ENCODE measurements at regions not wholly inside any gene's neighbourhood (a gene's known extent, or its start where the extent isn't known, plus 50 kb on each side); places are given as distances from the start of the nearest gene placed in this dataset.

DNA sequence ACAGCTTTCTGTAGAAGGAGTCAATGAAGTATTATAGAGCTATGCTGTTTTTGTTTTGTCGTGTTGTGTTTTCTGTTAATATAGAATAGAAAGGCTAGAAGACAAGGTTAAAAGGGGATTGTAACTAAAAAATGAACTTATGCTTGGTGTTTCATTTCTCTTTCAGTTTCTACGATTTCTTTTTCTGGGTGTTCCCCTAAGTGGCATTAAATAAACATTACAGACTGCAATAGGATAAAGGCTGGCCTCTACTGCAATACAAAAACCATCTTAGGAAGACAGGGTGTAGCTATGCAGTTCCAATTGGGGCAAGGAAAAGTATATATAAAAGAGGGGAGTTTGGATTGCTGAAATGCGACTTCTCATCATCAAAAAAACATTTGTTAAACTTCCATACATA, 1609.7 kb upstream of the ACVR2A start:
- no peaks in the 10 kb centered on the region for H4K20me1 ChIP-seq (ENCODE audit: insufficient read depth, low read length)
- FAIRE-seq: no peak
- H3K27me3 Mint-ChIP-seq (ENCODE audit: low read depth, unreplicated experiment): no peaks in the 10 kb centered on the region
- no peaks in the 10 kb centered on the region for H3K27me3 ChIP-seq (ENCODE audit: insufficient read depth, low read length)
- no peak overlapping the region for H2AFZ ChIP-seq (ENCODE audit: low read depth, low read length)
- H3K4me1 ChIP-seq (ENCODE audit: insufficient read depth, low read length): peaks cover 2% of the 10 kb centered on the region
- DNase-seq (ENCODE audit: low read depth): no peak
- H3K9me3 ChIP-seq (ENCODE audit: insufficient read depth, low read depth, low read length): no peaks in the 10 kb centered on the region
- H3K9me3 Mint-ChIP-seq (ENCODE audit: unreplicated experiment): no peaks in the 10 kb centered on the region
- no peaks in the 10 kb centered on the region for H3K79me2 ChIP-seq (ENCODE audit: insufficient read depth, low read length)
- H3K4me3 Mint-ChIP-seq (ENCODE audit: unreplicated experiment): no peak overlapping the region
- no peak overlapping the region for H3K4me3 ChIP-seq (ENCODE audit: insufficient read depth, low read depth, low read length)
- no peak overlapping the region for H3K9ac ChIP-seq (ENCODE audit: low read length)
- no peak overlapping the region for H3K27ac ChIP-seq (ENCODE audit: low read depth, low read length)
- H3K27ac Mint-ChIP-seq (ENCODE audit: unreplicated experiment): no peak overlapping the region
- H3K36me3 ChIP-seq (ENCODE audit: insufficient read depth, low read length): no peaks in the 10 kb centered on the region
- H3K36me3 Mint-ChIP-seq (ENCODE audit: low read depth, unreplicated experiment): no peaks in the 10 kb centered on the region
- H3K4me1 Mint-ChIP-seq (ENCODE audit: low read depth, unreplicated experiment): peaks cover 8% of the 10 kb centered on the region
- H3K4me2 ChIP-seq (ENCODE audit: low read length): no peak overlapping the region
- no peak for TF ChIP-seq EZH2 (IDR thresholded peaks at IDR 0.05; ENCODE audit: insufficient read depth, low read length)
- TF ChIP-seq CTCF (IDR thresholded peaks at IDR 0.05; ENCODE audit: insufficient read depth, low read depth, low read length): no peak

DNA sequence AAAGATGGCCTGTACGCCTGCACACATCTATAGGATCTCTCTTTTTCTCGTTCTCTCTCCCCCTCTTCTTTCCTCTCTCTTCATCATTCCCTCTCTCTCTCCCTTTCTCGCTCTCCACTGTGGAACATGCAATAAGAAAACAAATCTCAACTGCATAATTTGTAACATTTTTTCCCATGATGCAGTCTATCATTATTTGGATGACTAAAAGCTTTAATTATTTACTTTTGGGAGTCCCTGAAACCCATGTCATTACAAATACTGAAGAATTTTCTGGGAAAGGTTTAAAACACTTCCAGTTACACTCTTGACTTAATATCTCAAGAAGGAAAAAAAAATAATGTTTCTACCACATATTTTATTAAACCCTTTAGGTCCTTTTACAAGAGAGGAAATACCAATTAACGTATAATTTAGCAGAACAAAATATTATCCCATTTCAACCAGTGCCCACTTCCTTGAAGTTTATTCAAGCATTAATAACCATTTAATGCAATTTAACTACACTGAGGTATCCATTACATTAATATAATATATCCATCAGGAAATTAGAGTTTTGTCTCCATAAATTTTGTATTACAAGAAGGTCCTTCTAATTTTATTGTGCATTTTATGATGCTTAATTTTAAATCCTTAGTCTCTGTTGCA, 1615.2 kb upstream of the ACVR2A start:
- Histone ChIP-seq H3K27me3 (ENCODE audit: insufficient read depth, low read length) (no peaks in the 10 kb centered on the region), H3K79me2 (ENCODE audit: insufficient read depth, low read length) (no peaks in the 10 kb centered on the region), H2AFZ (ENCODE audit: low read depth, low read length) (no peak overlapping the region), H3K27ac (ENCODE audit: low read depth, low read length) (no peak overlapping the region), H4K20me1 (ENCODE audit: insufficient read depth, low read length) (no peaks in the 10 kb centered on the region), H3K9me3 (ENCODE audit: insufficient read depth, low read depth, low read length) (no peaks in the 10 kb centered on the region), H3K4me3 (ENCODE audit: insufficient read depth, low read depth, low read length) (no peak overlapping the region), H3K4me2 (ENCODE audit: low read length) (no peak overlapping the region), H3K36me3 (ENCODE audit: insufficient read depth, low read length) (no peaks in the 10 kb centered on the region), H3K4me1 (ENCODE audit: insufficient read depth, low read length) (no peaks in the 10 kb centered on the region), H3K9ac (ENCODE audit: low read length) (no peak overlapping the region)
- Mint-ChIP-seq H3K27me3 (ENCODE audit: low read depth, unreplicated experiment) (no peaks in the 10 kb centered on the region), H3K36me3 (ENCODE audit: low read depth, unreplicated experiment) (no peaks in the 10 kb centered on the region), H3K4me3 (ENCODE audit: unreplicated experiment) (no peak overlapping the region), H3K4me1 (ENCODE audit: low read depth, unreplicated experiment) (no peaks in the 10 kb centered on the region), H3K9me3 (ENCODE audit: unreplicated experiment) (no peaks in the 10 kb centered on the region), H3K27ac (ENCODE audit: unreplicated experiment) (no peak overlapping the region)
- no peak for FAIRE-seq
- TF ChIP-seq CTCF (IDR thresholded peaks at IDR 0.05; ENCODE audit: insufficient read depth, low read depth, low read length): no peak
- TF ChIP-seq EZH2 (IDR thresholded peaks at IDR 0.05; ENCODE audit: insufficient read depth, low read length): no peak
- DNase-seq (ENCODE audit: low read depth): no peak

- Histone ChIP-seq H3K27me3 (ENCODE audit: insufficient read depth, low read length) (no peaks in the 10 kb centered on the region), H4K20me1 (ENCODE audit: insufficient read depth, low read length) (no peaks in the 10 kb centered on the region), H2AFZ (ENCODE audit: low read depth, low read length) (no peak overlapping the region), H3K36me3 (ENCODE audit: insufficient read depth, low read length) (no peaks in the 10 kb centered on the region), H3K79me2 (ENCODE audit: insufficient read depth, low read length) (no peaks in the 10 kb centered on the region), H3K27ac (ENCODE audit: low read depth, low read length) (no peak overlapping the region), H3K4me2 (ENCODE audit: low read length) (no peak overlapping the region), H3K4me1 (ENCODE audit: insufficient read depth, low read length) (no peaks in the 10 kb centered on the region), H3K4me3 (ENCODE audit: insufficient read depth, low read depth, low read length) (no peak overlapping the region), H3K9ac (ENCODE audit: low read length) (no peak overlapping the region), H3K9me3 (ENCODE audit: insufficient read depth, low read depth, low read length) (no peaks in the 10 kb centered on the region)
- no peak for DNase-seq (ENCODE audit: low read depth)
- H3K36me3 Mint-ChIP-seq (ENCODE audit: low read depth, unreplicated experiment): no peaks in the 10 kb centered on the region
- no peaks in the 10 kb centered on the region for H3K4me1 Mint-ChIP-seq (ENCODE audit: low read depth, unreplicated experiment)
- H3K27ac Mint-ChIP-seq (ENCODE audit: unreplicated experiment): no peak overlapping the region
- TF ChIP-seq CTCF (IDR thresholded peaks at IDR 0.05; ENCODE audit: insufficient read depth, low read depth, low read length): no peak
- no peak for TF ChIP-seq EZH2 (IDR thresholded peaks at IDR 0.05; ENCODE audit: insufficient read depth, low read length)
- no peak for FAIRE-seq
- no peak overlapping the region for H3K4me3 Mint-ChIP-seq (ENCODE audit: unreplicated experiment)
- no peaks in the 10 kb centered on the region for H3K9me3 Mint-ChIP-seq (ENCODE audit: unreplicated experiment)
- no peaks in the 10 kb centered on the region for H3K27me3 Mint-ChIP-seq (ENCODE audit: low read depth, unreplicated experiment)
Observed at GRCh38 chr2:146228466-146229058, 1616.3 kb upstream of the ACVR2A start.

Data from astrocyte (in vitro differentiated cells and primary cell).